SK-N-SH treated with all-trans-retinoic acid at 6 μM for 48 hours (cell line): ENCODE measurements at regions not wholly inside any gene's neighbourhood (a gene's known extent, or its start where the extent isn't known, plus 50 kb on each side); places are given as distances from the start of the nearest gene placed in this dataset.
A peak's percentile ranks its signal among the peaks of the same experiment; 100 is the strongest.
"Not testable (repeated sequence)": the region's sequence is repeated elsewhere in the genome, so short reads cannot be mapped to it uniquely, and the experiment has no call there.

Experiments used
- ATAC-seq: fragments of 200-7000 bp; cut with Tn5 transposase; 3 replicates; pipeline ENCODE4 v1.9.1; 2020; ENCODE audit warnings: mild to moderate bottlenecking, moderate library complexity
- ARNTL ChIP-seq: fragments of 450-650 bp; formaldehyde crosslinking; IDR thresholded peaks from 2 replicates; pipeline ENCODE4 v1.5.0; 2020; ENCODE audit warnings: low read depth, mild to moderate bottlenecking, moderate library complexity, borderline replicate concordance
- BACH2 ChIP-seq: fragments of 250-450 bp; sonication (Bioruptor Pico); IDR thresholded peaks from 2 replicates; pipeline ENCODE4 v1.9.0; 2021; ENCODE audit warnings: mild to moderate bottlenecking, borderline replicate concordance
- CSDC2 ChIP-seq: fragments of 250-450 bp; sonication (Bioruptor Pico); IDR thresholded peaks from 2 replicates; pipeline ENCODE4 v1.5.0; 2020; ENCODE audit warnings: mild to moderate bottlenecking, moderate library complexity
- CSRNP3 ChIP-seq: fragments of 250-450 bp; sonication (Bioruptor Pico); IDR thresholded peaks from 2 replicates; pipeline ENCODE4 v1.5.1; 2021; ENCODE audit warnings: mild to moderate bottlenecking, moderate library complexity
- ESRRG ChIP-seq: fragments of 250-450 bp; sonication (Bioruptor Pico); IDR thresholded peaks from 2 replicates; pipeline ENCODE4 v1.6.1; 2021; ENCODE audit warnings: mild to moderate bottlenecking
- ISL1 ChIP-seq: fragments of 250-450 bp; sonication (Bioruptor Pico); IDR thresholded peaks from 2 replicates; pipeline ENCODE4 v2.1.2; 2022; ENCODE audit warnings: mild to moderate bottlenecking, moderate library complexity
- OSR1 ChIP-seq: fragments of 250-450 bp; sonication (Bioruptor Pico); IDR thresholded peaks from 2 replicates; pipeline ENCODE4 v1.8.0; 2022; ENCODE audit warnings: moderate library complexity, mild to moderate bottlenecking, inconsistent platforms
- PATZ1 ChIP-seq: fragments of 250-450 bp; sonication (Bioruptor Pico); IDR thresholded peaks from 2 replicates; pipeline ENCODE4 v1.8.0; 2020; ENCODE audit warnings: mild to moderate bottlenecking, moderate library complexity, borderline replicate concordance
- POU6F1 ChIP-seq: fragments of 250-450 bp; sonication (Bioruptor Pico); IDR thresholded peaks from 2 replicates; pipeline ENCODE4 v1.8.0; 2021; ENCODE audit warnings: low read depth, mild to moderate bottlenecking, moderate library complexity, borderline replicate concordance
- PPARA ChIP-seq: fragments of 250-450 bp; sonication (Bioruptor Pico); IDR thresholded peaks from 2 replicates; pipeline ENCODE4 v1.5.0; 2020; ENCODE audit warnings: mild to moderate bottlenecking, borderline replicate concordance
- SNAI2 ChIP-seq: fragments of 250-450 bp; sonication (Bioruptor Pico); IDR thresholded peaks from 2 replicates; pipeline ENCODE4 v1.5.0; 2020; ENCODE audit warnings: mild to moderate bottlenecking, moderate library complexity
- TCF4 ChIP-seq: fragments of 250-450 bp; sonication (Bioruptor Pico); IDR thresholded peaks from 2 replicates; pipeline ENCODE4 v1.8.0; 2021; ENCODE audit warnings: mild to moderate bottlenecking, moderate library complexity, borderline replicate concordance
- TOX ChIP-seq: fragments of 250-450 bp; sonication (Bioruptor Pico); IDR thresholded peaks from 2 replicates; pipeline ENCODE4 v1.8.0; 2021; ENCODE audit warnings: mild to moderate bottlenecking, moderate library complexity, borderline replicate concordance
- TSHZ2 ChIP-seq: fragments of 250-450 bp; sonication (Bioruptor Pico); IDR thresholded peaks from 2 replicates; pipeline ENCODE4 v1.5.0; 2020; ENCODE audit warnings: mild to moderate bottlenecking, moderate library complexity
- ZC3H10 ChIP-seq: fragments of 250-450 bp; sonication (Bioruptor Pico); IDR thresholded peaks from 2 replicates; pipeline ENCODE4 v1.5.1; 2021; ENCODE audit warnings: mild to moderate bottlenecking, moderate library complexity
- ZNF565 ChIP-seq: fragments of 450-650 bp; formaldehyde crosslinking; conservative IDR thresholded peaks from 2 replicates; pipeline ENCODE4 v1.5.0; 2020; ENCODE audit warnings: low read depth, mild to moderate bottlenecking, moderate library complexity
- ZNF70 ChIP-seq: fragments of 450-650 bp; formaldehyde crosslinking; IDR thresholded peaks from 2 replicates; pipeline ENCODE4 v1.5.0; 2020; ENCODE audit warnings: mild to moderate bottlenecking, moderate library complexity
- ZNF8 ChIP-seq: fragments of 450-650 bp; formaldehyde crosslinking; IDR thresholded peaks from 2 replicates; pipeline ENCODE4 v1.5.0; 2020; ENCODE audit warnings: mild to moderate bottlenecking, moderate library complexity

- no peak for TF ChIP-seq ESRRG (CRISPR knock-in tag)
- ATAC-seq, result peak; percentile 67
These were observed 169.9 kb downstream of the SKIDA1 start for GRCh38 chr10:21355591-21356011.

- no peak for ATAC-seq
- no peak for TF ChIP-seq CSRNP3 (CRISPR knock-in tag)
- no peak for TF ChIP-seq ZC3H10
- TF ChIP-seq PPARA (CRISPR knock-in tag), result no peak
- no peak for TF ChIP-seq TCF4
- TF ChIP-seq CSDC2 (CRISPR knock-in tag), result no peak
- no peak for TF ChIP-seq ISL1 (CRISPR knock-in tag)
- TF ChIP-seq ARNTL, result no peak
- no peak for TF ChIP-seq ZNF8
- no peak for TF ChIP-seq ESRRG (CRISPR knock-in tag)
- TF ChIP-seq ZNF565 (CRISPR knock-in tag), result no peak
- TF ChIP-seq OSR1, result no peak
- TF ChIP-seq POU6F1, result no peak
- no peak for TF ChIP-seq BACH2 (CRISPR knock-in tag)
- TF ChIP-seq TSHZ2 (CRISPR knock-in tag), result no peak
- TF ChIP-seq, all 23 proteins: peak for 0
These were observed 172.6 kb downstream of the SKIDA1 start for GRCh38 chr10:21352886-21353285.

- ATAC-seq, result not testable (repeated sequence)
These were observed 173.9 kb downstream of the SKIDA1 start for GRCh38 chr10:21351594-21351993.

GRCh38 chr10:21349912-21350286 lies 175.6 kb downstream of the SKIDA1 start:
- peak; percentile 73 for ATAC-seq
- TF ChIP-seq ISL1 (CRISPR knock-in tag), result no peak
- no peak for TF ChIP-seq OSR1
- TF ChIP-seq ZNF8, result no peak
- no peak for TF ChIP-seq ZNF565 (CRISPR knock-in tag)
- no peak for TF ChIP-seq TCF4
- no peak for TF ChIP-seq PATZ1 (CRISPR knock-in tag)

- ATAC-seq, result no peak
- TF ChIP-seq TCF4 (no peak), PPARA (CRISPR knock-in tag) (no peak), ZNF8 (no peak), SNAI2 (CRISPR knock-in tag) (no peak), ZNF70 (CRISPR knock-in tag) (no peak), ZNF565 (CRISPR knock-in tag) (no peak), OSR1 (no peak), ESRRG (CRISPR knock-in tag) (no peak), TOX (no peak)
These were observed 177.7 kb downstream of the SKIDA1 start for GRCh38 chr10:21347785-21348170.
